Stimulated activated effector memory CD8-positive, alpha-beta T cell treated with anti-CD3 and anti-CD28 coated beads, Interleukin-12 subunit alpha, Interleukin-12 subunit beta, amount 100 ng/mL, for 72 hours (primary cell): ENCODE measurements at regions not wholly inside any gene's neighbourhood (a gene's known extent, or its start where the extent isn't known, plus 50 kb on each side); places are given as distances from the start of the nearest gene placed in this dataset.
"Not testable (repeated sequence)": the region's sequence is repeated elsewhere in the genome, so short reads cannot be mapped to it uniquely, and the experiment has no call there.

Experiments
- ATAC-seq: fragments of 150-1000 bp; cut with Tn5 transposase; 2 replicates; pipeline ENCODE4 v1.10.0; 2021
- DNase-seq, 2 donors: peaks; one replicate each; pipeline ENCODE4 v3.0.0; 2021 to 2022; ENCODE audit warnings: low spot score in 2 of 2
- H3K27ac Mint-ChIP-seq: one replicate; pipeline ENCODE4 v1.8.0; 2022; ENCODE audit warnings: mild to moderate bottlenecking, mixed read lengths
- H3K36me3 Mint-ChIP-seq: one replicate; pipeline ENCODE4 v1.8.0; 2022; ENCODE audit warnings: mild to moderate bottlenecking, mixed read lengths
- H3K4me1 Mint-ChIP-seq: one replicate; pipeline ENCODE4 v1.8.0; 2022; ENCODE audit warnings: mixed read lengths
- H3K4me3 Mint-ChIP-seq: one replicate; pipeline ENCODE4 v1.8.0; 2022; ENCODE audit warnings: mild to moderate bottlenecking, mixed read lengths
- H3K9me3 Mint-ChIP-seq: one replicate; pipeline ENCODE4 v1.8.0; 2022; ENCODE audit warnings: mixed read lengths

DNA sequence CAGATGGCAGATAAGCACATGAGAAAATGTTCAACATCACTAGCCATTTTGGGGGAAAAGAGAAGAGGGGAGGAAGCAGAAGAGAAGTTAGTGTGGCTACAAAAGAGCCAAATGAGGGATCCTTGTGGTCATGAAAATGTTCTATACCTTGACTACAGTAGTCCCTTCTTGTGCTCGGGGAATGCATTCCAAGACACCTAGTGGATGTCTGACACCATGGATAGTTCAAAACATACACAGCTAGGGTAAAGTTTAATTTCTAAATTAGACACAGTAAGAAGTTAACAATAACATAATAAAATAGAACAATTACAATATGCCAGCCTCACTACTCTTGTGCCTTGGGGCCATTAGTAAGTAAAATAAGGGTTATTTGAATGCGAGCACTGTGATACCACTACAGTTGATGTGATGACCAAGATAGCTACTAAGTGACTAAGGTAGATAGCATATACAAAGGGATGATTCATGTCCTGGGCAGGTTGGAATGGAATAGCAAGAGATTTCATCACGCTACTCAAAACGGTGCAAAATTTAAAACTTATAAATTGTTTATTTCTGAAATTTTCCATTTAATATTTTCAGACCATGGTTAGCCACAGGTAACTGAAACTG, 344.1 kb downstream of the NR2F1-AS1 start:
- no peaks in the 10 kb centered on the region for H3K4me1 Mint-ChIP-seq

GRCh38 chr5:93235761-93236160, 345.3 kb downstream of the NR2F1-AS1 start:
- H3K36me3 Mint-ChIP-seq, result no peaks in the 10 kb centered on the region
- no peaks in the 10 kb centered on the region for H3K4me1 Mint-ChIP-seq
- DNase-seq (no peak), ATAC-seq (no peak)
- peaks cover 8% of the 10 kb centered on the region for H3K9me3 Mint-ChIP-seq
- no peak overlapping the region for H3K27ac Mint-ChIP-seq
- no peak overlapping the region for H3K4me3 Mint-ChIP-seq

More for the DNA sequence above, 344.1 kb downstream of the NR2F1-AS1 start:
- ATAC-seq, result no peak
- Mint-ChIP-seq H3K36me3 (no peaks in the 10 kb centered on the region), H3K4me3 (no peak overlapping the region), H3K27ac (no peak overlapping the region), H3K9me3 (peaks cover 8% of the 10 kb centered on the region)
- no peak for DNase-seq

DNA sequence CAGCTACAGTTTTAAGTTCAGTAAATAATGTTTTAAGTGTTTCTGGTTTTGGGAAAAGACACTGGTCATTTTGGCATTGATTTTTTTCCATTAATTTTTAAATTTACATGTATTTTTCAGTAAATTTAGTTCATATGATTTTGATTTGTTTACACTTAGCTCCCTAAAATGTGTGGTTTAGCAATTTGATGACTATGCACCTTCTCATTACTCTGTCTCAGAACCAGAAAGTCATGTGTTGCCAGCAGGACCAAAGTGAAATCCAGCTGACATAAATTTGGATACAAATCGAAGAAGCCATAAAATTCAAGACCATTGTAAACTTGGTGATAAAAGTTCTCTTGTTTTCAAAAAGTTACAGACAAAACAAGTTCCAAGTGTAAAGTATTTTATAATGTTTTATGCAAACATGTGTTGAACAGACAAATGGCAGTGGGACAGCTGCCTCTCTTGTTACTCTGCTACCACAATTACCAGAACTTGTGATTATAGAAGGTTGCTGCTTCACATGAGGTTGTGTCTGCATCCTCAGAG, 354.8 kb downstream of the NR2F1-AS1 start:
- Mint-ChIP-seq H3K9me3 (no peaks in the 10 kb centered on the region), H3K27ac (no peak overlapping the region), H3K4me1 (no peaks in the 10 kb centered on the region), H3K4me3 (no peak overlapping the region), H3K36me3 (no peaks in the 10 kb centered on the region)
- DNase-seq (no peak), ATAC-seq (no peak)

- Mint-ChIP-seq H3K36me3 (no peaks in the 10 kb centered on the region), H3K4me1 (no peaks in the 10 kb centered on the region), H3K9me3 (no peaks in the 10 kb centered on the region), H3K27ac (no peak overlapping the region), H3K4me3 (no peak overlapping the region)
- ATAC-seq (no peak), DNase-seq (no peak)
Observed at GRCh38 chr5:93225748-93226147, 355.3 kb downstream of the NR2F1-AS1 start.

GRCh38 chr5:93224624-93225023, 356.4 kb downstream of the NR2F1-AS1 start:
- no peak overlapping the region for H3K27ac Mint-ChIP-seq
- DNase-seq (no peak), ATAC-seq (no peak)
- no peaks in the 10 kb centered on the region for H3K36me3 Mint-ChIP-seq
- H3K4me1 Mint-ChIP-seq, result no peaks in the 10 kb centered on the region
- no peak overlapping the region for H3K4me3 Mint-ChIP-seq
- H3K9me3 Mint-ChIP-seq, result no peaks in the 10 kb centered on the region

- Mint-ChIP-seq H3K4me3 (no peak overlapping the region), H3K36me3 (no peaks in the 10 kb centered on the region), H3K27ac (no peak overlapping the region), H3K4me1 (no peaks in the 10 kb centered on the region), H3K9me3 (no peaks in the 10 kb centered on the region)
- ATAC-seq (no peak), DNase-seq (no peak)
Observed at GRCh38 chr5:93221773-93222172, 359.2 kb downstream of the NR2F1-AS1 start.

GRCh38 chr5:93220431-93220830, 360.6 kb downstream of the NR2F1-AS1 start:
- Mint-ChIP-seq H3K4me1 (no peaks in the 10 kb centered on the region), H3K36me3 (no peaks in the 10 kb centered on the region), H3K27ac (no peak overlapping the region), H3K4me3 (no peak overlapping the region), H3K9me3 (no peaks in the 10 kb centered on the region)
- ATAC-seq, result no peak
- no peak for DNase-seq

- no peaks in the 10 kb centered on the region for H3K36me3 Mint-ChIP-seq
- no peak overlapping the region for H3K4me3 Mint-ChIP-seq
- ATAC-seq (no peak), DNase-seq (no peak)
- no peaks in the 10 kb centered on the region for H3K9me3 Mint-ChIP-seq
- no peak overlapping the region for H3K27ac Mint-ChIP-seq
- no peaks in the 10 kb centered on the region for H3K4me1 Mint-ChIP-seq
Observed at GRCh38 chr5:93219641-93220145, 361.3 kb downstream of the NR2F1-AS1 start.

DNA sequence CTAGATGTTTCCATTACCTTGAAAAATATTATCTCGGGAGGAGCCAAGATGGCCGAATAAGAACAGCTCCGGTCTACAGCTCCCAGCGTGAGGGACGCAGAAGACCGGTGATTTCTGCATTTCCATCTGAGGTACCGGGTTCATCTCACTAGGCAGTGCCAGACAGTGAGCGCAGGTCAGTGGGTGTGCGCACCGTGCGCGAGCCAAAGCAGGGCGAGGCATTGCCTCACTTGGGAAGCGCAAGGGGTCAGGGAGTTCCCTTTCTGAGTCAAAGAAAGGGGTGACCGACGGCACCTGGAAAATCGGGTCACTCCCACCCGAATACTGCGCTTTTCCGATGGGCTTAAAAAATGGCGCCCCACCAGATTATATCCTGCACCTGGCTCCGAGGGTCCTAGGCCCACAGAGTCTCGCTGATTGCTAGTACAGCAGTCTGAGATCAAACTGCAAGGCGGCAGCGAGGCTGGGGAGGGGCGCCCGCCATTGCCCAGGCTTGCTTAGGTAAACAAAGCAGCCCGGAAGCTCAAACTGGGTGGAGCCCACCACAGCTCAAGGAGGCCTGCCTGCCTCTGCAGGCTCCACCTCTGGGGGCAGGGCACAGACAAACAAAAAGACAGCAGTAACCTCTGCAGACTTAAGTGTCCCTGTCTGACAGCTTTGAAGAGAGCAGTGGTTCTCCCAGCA, 367.8 kb downstream of the NR2F1-AS1 start:
- not testable (repeated sequence) for H3K27ac Mint-ChIP-seq, ATAC-seq, DNase-seq, H3K4me1 Mint-ChIP-seq, H3K36me3 Mint-ChIP-seq, H3K4me3 Mint-ChIP-seq, H3K9me3 Mint-ChIP-seq

DNA sequence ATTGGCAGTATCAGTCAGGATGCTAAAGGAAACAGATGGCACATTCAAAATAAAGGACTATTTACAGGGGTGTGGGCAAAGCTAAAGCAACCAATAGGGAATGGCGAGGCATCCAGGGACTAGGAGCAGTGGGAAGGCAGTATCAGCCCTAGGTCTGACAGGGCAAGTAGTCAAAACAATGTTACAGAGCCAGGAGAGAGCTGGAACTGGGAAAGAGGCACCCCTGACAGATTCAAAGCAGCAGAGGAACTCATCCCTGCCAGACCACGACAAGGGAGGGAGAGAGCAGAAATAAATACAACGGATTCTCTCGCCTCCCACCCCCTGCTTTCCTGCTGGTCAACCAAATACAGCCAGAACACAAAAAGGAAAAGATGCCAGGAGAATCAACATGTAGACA, 371.5 kb downstream of the NR2F1-AS1 start:
- H3K9me3 Mint-ChIP-seq, result peaks cover 11% of the 10 kb centered on the region
- no peak overlapping the region for H3K27ac Mint-ChIP-seq
- ATAC-seq (no peak), DNase-seq (no peak)
- no peak overlapping the region for H3K4me3 Mint-ChIP-seq
- no peaks in the 10 kb centered on the region for H3K36me3 Mint-ChIP-seq
- H3K4me1 Mint-ChIP-seq, result no peaks in the 10 kb centered on the region

DNA sequence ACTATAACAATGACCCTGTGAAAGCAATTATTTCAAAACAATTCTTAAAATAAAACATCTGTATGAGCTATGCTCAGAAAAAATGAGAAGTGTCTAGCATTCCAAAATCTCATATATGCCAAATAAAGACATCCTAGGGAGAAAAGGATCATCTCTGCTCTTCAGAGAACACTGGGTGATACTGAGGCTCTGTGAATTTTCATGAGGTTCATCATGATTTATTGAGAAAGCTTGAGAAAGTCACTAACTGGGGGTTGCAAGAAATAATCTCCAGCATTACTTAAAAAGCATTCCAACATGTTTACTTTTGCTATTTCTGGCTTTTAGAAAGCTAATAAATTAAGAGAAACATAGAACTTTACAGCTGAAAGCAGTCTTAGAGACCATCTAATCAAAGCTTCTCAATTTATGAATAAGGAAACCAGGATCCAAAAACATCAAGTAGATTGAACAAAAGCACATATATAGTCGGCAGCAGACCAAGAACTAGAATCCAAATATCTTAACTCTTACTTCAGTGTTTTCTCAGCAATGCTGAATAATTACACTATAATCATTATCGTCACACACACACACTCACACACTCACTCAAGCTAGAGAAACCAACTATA, 372.8 kb downstream of the NR2F1-AS1 start:
- H3K4me3 Mint-ChIP-seq, result no peak overlapping the region
- peaks cover 11% of the 10 kb centered on the region for H3K9me3 Mint-ChIP-seq
- no peak for DNase-seq
- H3K4me1 Mint-ChIP-seq, result no peaks in the 10 kb centered on the region
- H3K27ac Mint-ChIP-seq, result no peak overlapping the region
- no peak for ATAC-seq
- H3K36me3 Mint-ChIP-seq, result no peaks in the 10 kb centered on the region

DNA sequence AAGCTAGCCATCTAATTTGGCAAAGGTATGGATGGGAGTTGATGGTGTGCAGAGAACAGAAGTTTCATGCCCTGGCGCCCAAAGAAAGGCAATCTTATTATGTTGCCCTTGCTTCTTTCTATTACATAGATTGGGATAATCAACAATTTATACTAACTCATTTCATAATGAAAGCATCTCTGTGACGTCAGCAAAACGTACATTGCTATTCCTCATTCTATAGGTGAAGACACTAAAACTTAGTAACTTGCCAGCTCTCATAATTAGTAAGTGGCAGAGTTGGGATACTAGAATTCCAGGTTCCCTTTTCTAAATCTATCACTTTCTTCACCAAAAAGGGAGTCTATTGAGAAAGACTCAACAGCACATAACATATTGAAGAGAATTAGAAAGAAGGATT, 374.8 kb downstream of the NR2F1-AS1 start:
- ATAC-seq (no peak), DNase-seq (no peak)
- peaks cover 11% of the 10 kb centered on the region for H3K9me3 Mint-ChIP-seq
- H3K36me3 Mint-ChIP-seq, result no peaks in the 10 kb centered on the region
- H3K4me3 Mint-ChIP-seq, result no peak overlapping the region
- H3K4me1 Mint-ChIP-seq, result no peaks in the 10 kb centered on the region
- no peak overlapping the region for H3K27ac Mint-ChIP-seq

DNA sequence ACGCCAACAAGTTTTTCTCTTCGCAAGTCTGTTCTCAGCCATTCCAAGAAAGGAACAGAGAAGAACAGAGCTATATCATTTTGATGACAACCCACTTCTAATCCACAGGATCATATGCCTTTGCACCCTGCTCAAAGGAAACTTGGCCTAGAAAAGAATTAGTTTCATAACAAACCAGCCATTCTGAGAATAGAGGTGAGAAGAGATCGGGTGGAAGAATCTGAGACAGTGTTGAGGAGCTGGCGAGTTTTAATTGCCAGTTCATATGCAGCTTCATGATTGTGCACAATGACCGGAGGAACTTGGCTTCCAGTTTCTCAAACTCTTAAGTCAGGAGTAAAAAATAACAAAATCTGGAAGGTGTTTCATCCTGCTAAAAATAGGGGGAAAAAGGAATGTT, 380.0 kb downstream of the NR2F1-AS1 start:
- H3K36me3 Mint-ChIP-seq, result no peaks in the 10 kb centered on the region
- no peak overlapping the region for H3K4me3 Mint-ChIP-seq
- H3K4me1 Mint-ChIP-seq, result no peaks in the 10 kb centered on the region
- H3K9me3 Mint-ChIP-seq, result peaks cover 8% of the 10 kb centered on the region
- DNase-seq (no peak), ATAC-seq (no peak)
- no peak overlapping the region for H3K27ac Mint-ChIP-seq

DNA sequence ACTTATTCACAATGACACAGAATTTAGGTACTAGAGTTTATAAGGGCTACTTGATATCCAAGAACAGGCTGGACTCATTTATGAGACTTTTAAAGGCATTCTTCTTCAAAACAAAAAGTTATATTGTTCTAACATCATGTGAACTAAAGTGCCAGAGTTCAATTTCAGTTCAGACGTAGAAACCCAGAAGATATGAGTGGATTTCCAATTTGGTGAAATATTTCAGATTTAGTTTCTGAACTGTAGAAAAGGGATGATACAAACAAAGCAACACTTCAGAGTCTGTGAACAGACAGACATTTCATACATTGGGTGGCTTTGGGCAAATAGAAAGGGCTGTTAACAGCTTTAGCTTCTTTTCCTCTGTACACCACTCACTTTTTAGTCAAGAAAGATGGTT, 384.0 kb downstream of the NR2F1-AS1 start:
- H3K4me1 Mint-ChIP-seq, result no peaks in the 10 kb centered on the region
- H3K36me3 Mint-ChIP-seq, result no peaks in the 10 kb centered on the region
- no peak overlapping the region for H3K27ac Mint-ChIP-seq
- DNase-seq (no peak), ATAC-seq (no peak)
- H3K9me3 Mint-ChIP-seq, result peaks cover 6% of the 10 kb centered on the region
- no peak overlapping the region for H3K4me3 Mint-ChIP-seq

DNA sequence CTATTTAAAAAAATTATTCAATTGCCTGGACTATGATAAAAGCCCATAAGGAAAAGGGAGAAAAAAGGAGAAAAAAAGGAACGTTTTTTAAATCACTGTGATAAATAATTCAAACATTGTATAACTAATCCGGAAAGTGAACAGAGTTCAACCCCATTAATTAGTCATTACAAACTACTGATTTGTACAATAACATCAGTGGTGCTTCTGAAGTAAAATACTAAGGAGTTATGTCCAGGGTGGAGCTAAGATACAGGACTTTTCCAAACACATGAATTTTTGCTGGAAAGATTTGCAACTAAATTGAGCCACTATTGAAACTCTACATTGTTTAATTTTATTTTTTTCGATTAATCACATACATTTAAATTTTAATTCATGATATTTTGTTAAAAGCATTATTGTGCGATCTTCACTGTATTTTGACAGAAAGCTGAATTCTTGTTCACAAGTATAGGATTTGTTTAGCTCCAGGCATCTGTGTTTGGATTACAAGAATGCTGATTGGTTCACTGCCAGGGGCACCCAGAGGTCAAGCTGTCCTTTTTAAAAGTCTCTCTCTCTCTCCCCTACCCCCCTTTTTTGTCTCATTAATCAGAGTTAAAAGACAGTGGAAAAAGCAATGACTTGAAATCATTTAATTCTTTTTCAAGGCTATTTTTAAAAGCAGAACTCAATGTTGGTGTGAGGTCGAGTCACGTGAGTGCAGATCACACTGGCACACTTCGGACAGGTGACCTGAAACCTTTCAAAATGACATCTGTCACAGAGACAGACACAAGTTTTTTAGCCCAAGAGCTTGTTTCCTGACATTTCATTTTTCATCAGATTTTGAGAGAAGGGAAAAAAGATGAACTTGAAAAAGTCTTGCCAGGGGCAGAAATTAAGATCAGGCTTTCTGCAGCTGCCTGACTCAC, 387.3 kb downstream of the NR2F1-AS1 start:
- Mint-ChIP-seq H3K36me3 (no peaks in the 10 kb centered on the region), H3K4me1 (no peaks in the 10 kb centered on the region), H3K9me3 (peaks cover 8% of the 10 kb centered on the region), H3K27ac (no peak overlapping the region), H3K4me3 (no peak overlapping the region)
- ATAC-seq (no peak), DNase-seq (no peak)
